ENCODE measurements at regions not wholly inside any gene's neighbourhood (a gene's known extent, or its start where the extent isn't known, plus 50 kb on each side); places are given as distances from the start of the nearest gene placed in this dataset.
"Not testable (repeated sequence)": the region's sequence is repeated elsewhere in the genome, so short reads cannot be mapped to it uniquely, and the experiment has no call there.

DNA sequence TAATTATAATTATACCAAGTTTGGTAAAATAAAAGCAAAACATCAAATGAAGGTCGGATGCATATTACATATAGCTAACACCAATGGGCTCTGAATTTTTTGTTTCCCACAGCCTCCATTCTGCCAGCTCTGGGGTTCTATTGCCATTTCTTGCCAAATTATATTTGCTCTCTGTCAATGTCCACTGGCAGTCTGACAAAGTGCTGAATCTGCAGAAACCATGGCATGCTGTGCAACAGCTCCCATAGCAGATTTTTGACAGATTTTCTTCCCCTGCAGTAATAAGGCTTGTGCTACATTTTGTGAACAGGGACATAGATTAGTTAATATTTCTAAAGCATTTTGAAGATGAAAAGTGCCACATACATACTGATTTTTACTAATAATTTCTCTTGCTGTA, 1102.1 kb downstream of the DIAPH3 start:
- Mint-ChIP-seq H3K36me3 (ENCODE audit: low read depth, unreplicated experiment) (no peaks in the 10 kb centered on the region), H3K27me3 (ENCODE audit: unreplicated experiment) (no peaks in the 10 kb centered on the region), H3K4me3 (ENCODE audit: unreplicated experiment) (no peak overlapping the region), H3K9me3 (ENCODE audit: unreplicated experiment) (no peaks in the 10 kb centered on the region), H3K4me1 (ENCODE audit: unreplicated experiment) (no peaks in the 10 kb centered on the region), H3K27ac (ENCODE audit: unreplicated experiment) (no peak overlapping the region)
- no peak for DNase-seq (ENCODE audit: low spot score)
- TF ChIP-seq, protein P1, sequence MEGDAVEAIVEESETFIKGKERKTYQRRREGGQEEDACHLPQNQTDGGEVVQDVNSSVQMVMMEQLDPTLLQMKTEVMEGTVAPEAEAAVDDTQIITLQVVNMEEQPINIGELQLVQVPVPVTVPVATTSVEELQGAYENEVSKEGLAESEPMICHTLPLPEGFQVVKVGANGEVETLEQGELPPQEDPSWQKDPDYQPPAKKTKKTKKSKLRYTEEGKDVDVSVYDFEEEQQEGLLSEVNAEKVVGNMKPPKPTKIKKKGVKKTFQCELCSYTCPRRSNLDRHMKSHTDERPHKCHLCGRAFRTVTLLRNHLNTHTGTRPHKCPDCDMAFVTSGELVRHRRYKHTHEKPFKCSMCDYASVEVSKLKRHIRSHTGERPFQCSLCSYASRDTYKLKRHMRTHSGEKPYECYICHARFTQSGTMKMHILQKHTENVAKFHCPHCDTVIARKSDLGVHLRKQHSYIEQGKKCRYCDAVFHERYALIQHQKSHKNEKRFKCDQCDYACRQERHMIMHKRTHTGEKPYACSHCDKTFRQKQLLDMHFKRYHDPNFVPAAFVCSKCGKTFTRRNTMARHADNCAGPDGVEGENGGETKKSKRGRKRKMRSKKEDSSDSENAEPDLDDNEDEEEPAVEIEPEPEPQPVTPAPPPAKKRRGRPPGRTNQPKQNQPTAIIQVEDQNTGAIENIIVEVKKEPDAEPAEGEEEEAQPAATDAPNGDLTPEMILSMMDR (IDR thresholded peaks at IDR 0.05; ENCODE audit: unreplicated experiment): no peak

DNA sequence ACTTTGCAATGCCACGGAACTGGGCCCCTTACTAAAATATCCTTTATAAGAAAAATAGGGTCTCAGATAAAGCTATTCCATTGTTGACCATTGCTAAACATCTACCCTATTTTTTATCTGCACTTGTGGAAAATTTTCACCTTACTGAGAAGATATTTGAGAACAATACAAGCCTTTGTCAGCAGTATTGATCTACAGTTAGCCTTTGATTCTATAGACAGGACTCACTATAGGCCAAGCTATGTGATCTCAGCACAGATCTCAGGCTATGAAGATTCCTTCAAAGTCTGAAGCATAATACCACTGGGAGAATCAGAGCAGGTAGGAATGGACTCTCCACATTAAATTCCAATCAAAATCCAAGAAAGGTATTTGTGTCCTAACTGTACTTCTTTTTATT, 1099.7 kb downstream of the DIAPH3 start:
- H3K4me3 Mint-ChIP-seq (ENCODE audit: unreplicated experiment): no peak overlapping the region
- H3K27me3 Mint-ChIP-seq (ENCODE audit: unreplicated experiment): no peaks in the 10 kb centered on the region
- no peaks in the 10 kb centered on the region for H3K4me1 Mint-ChIP-seq (ENCODE audit: unreplicated experiment)
- no peaks in the 10 kb centered on the region for H3K36me3 Mint-ChIP-seq (ENCODE audit: low read depth, unreplicated experiment)
- DNase-seq (ENCODE audit: low spot score): no peak
- TF ChIP-seq, protein P1 (IDR thresholded peaks at IDR 0.05; ENCODE audit: unreplicated experiment): no peak
- H3K27ac Mint-ChIP-seq (ENCODE audit: unreplicated experiment): no peak overlapping the region
- H3K9me3 Mint-ChIP-seq (ENCODE audit: unreplicated experiment): no peaks in the 10 kb centered on the region

DNA sequence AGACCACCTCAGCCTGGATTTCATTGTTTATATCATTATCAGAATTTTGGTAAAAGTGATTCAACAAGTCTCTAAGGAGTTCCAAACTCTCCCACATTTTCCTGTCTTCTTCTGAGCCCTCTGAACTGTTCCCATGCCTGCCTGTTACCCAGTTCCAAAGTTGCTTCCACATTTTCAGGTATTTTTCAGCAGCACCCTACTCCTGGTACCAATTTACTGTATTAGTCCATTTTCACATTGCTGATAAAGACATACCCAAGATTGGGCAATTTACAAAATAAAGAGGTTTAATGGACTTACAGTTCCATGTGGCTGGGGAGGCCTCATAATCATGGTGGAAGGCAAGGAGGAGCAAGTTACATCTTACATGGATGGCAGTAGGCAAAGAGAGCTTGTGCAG, 1087.3 kb downstream of the DIAPH3 start:
- H3K4me1 Mint-ChIP-seq (ENCODE audit: unreplicated experiment); H3K4me3 Mint-ChIP-seq (ENCODE audit: unreplicated experiment); DNase-seq (ENCODE audit: low spot score); H3K27ac Mint-ChIP-seq (ENCODE audit: unreplicated experiment); H3K27me3 Mint-ChIP-seq (ENCODE audit: unreplicated experiment): not testable (repeated sequence)
- H3K9me3 Mint-ChIP-seq (ENCODE audit: unreplicated experiment): peaks cover 20% of the 10 kb centered on the region
- peaks cover 17% of the 10 kb centered on the region for H3K36me3 Mint-ChIP-seq (ENCODE audit: low read depth, unreplicated experiment)

DNA sequence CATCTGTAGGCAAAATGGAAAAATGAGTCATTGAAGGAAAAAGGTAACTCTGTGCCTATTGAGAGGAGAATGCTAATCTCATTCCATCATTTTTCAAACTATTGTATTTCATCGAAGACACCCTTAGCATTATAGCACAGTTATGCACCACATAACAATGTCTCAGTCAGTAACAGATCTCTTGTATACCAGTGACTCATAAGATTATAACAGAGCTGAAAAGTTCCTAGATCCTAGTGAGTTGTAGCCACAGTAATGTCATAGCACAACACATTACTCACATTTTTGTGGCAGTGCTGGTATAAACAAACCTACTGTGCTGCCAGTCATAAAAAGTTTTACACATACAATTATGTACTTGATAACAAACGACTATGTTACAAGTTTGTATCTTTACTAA, 1077.6 kb downstream of the DIAPH3 start:
- DNase-seq (ENCODE audit: low spot score): no peak
- no peaks in the 10 kb centered on the region for H3K9me3 Mint-ChIP-seq (ENCODE audit: unreplicated experiment)

DNA sequence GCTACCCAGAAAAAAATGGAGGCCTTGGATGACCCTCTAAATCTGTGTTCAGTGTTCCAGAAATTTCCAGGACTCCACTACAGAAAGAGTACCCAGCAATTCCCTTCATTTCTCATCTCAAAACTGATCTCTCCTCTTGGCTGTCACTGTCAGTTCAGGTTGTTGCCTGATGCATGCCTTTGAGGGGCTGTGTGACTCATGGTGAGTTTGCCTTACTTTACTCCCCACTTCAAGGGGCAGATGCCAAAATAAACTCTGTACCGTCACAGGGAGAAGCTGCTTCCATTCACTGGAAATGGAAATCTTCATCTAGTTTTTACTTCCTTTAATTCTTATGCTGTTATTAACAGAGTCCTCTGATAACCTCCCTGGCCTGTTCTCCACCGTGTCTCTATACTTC, 1075.0 kb downstream of the DIAPH3 start:
- no peak for DNase-seq (ENCODE audit: low spot score)
- H3K27me3 Mint-ChIP-seq (ENCODE audit: unreplicated experiment): no peaks in the 10 kb centered on the region
- no peaks in the 10 kb centered on the region for H3K9me3 Mint-ChIP-seq (ENCODE audit: unreplicated experiment)
- no peak overlapping the region for H3K4me3 Mint-ChIP-seq (ENCODE audit: unreplicated experiment)
- no peaks in the 10 kb centered on the region for H3K36me3 Mint-ChIP-seq (ENCODE audit: low read depth, unreplicated experiment)
- H3K27ac Mint-ChIP-seq (ENCODE audit: unreplicated experiment): no peak overlapping the region
- TF ChIP-seq, protein P1 (IDR thresholded peaks at IDR 0.05; ENCODE audit: unreplicated experiment): no peak
- no peaks in the 10 kb centered on the region for H3K4me1 Mint-ChIP-seq (ENCODE audit: unreplicated experiment)

More for the DNA sequence above, 1077.6 kb downstream of the DIAPH3 start:
- H3K4me3 Mint-ChIP-seq (ENCODE audit: unreplicated experiment): no peak overlapping the region
- TF ChIP-seq, protein P1 (IDR thresholded peaks at IDR 0.05; ENCODE audit: unreplicated experiment): no peak
- H3K36me3 Mint-ChIP-seq (ENCODE audit: low read depth, unreplicated experiment): no peaks in the 10 kb centered on the region
- no peak overlapping the region for H3K27ac Mint-ChIP-seq (ENCODE audit: unreplicated experiment)
- H3K27me3 Mint-ChIP-seq (ENCODE audit: unreplicated experiment): no peaks in the 10 kb centered on the region
- peaks cover under 1% of the 10 kb centered on the region for H3K4me1 Mint-ChIP-seq (ENCODE audit: unreplicated experiment)

DNA sequence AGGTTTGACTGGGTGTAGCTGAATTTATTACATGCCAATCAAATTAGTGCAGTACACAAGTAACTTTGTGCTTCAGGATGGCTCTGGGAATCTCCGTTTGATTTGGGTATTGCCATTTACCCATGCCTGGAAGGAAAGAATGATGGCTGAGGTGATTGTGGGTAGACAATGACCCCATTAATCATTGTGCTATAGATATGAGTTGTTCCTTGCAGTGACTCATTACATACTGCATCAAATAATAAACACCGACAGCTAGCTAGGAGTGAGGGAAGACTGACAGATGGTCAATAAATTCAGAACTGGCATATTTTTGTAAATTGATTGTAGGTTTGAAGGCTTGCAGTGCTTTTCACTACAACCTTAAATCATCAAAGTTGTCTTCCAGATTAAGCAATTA, 1069.5 kb downstream of the DIAPH3 start:
- H3K27ac Mint-ChIP-seq (ENCODE audit: unreplicated experiment): no peak overlapping the region
- DNase-seq (ENCODE audit: low spot score): no peak
- H3K27me3 Mint-ChIP-seq (ENCODE audit: unreplicated experiment): no peaks in the 10 kb centered on the region
- H3K9me3 Mint-ChIP-seq (ENCODE audit: unreplicated experiment): no peaks in the 10 kb centered on the region
- TF ChIP-seq, protein P1 (IDR thresholded peaks at IDR 0.05; ENCODE audit: unreplicated experiment): no peak
- peaks cover 5% of the 10 kb centered on the region for H3K4me1 Mint-ChIP-seq (ENCODE audit: unreplicated experiment)
- no peaks in the 10 kb centered on the region for H3K36me3 Mint-ChIP-seq (ENCODE audit: low read depth, unreplicated experiment)
- H3K4me3 Mint-ChIP-seq (ENCODE audit: unreplicated experiment): no peak overlapping the region

Data from endothelial cell (in vitro differentiated cells).